IMR-90 (cell line): ENCODE measurements at regions not wholly inside any gene's neighbourhood (a gene's known extent, or its start where the extent isn't known, plus 50 kb on each side); places are given as distances from the start of the nearest gene placed in this dataset.

Experiments used
- BHLHE40 ChIP-seq: fragments of 150-350 bp; IDR thresholded peaks from 2 replicates; pipeline ENCODE4 v1.6.1; 2016; ENCODE audit warnings: mild to moderate bottlenecking, low read depth, low read length
- CEBPB ChIP-seq: IDR thresholded peaks from 2 replicates; pipeline ENCODE4 v1.6.1; 2012; ENCODE audit warnings: low read depth, low read length, improper control_type of control experiment
- CHD1 ChIP-seq: IDR thresholded peaks from 2 replicates; pipeline ENCODE4 v1.6.1; 2012; ENCODE audit warnings: low read depth, low read length, improper control_type of control experiment
- CTCF ChIP-seq: conservative IDR thresholded peaks from 2 replicates; pipeline ENCODE4 v1.5.1; 2012; ENCODE audit warnings: mild to moderate bottlenecking, low read depth, low read length, improper control_type of control experiment
- ELK1 ChIP-seq: fragments of 150-350 bp; IDR thresholded peaks from 2 replicates; pipeline ENCODE4 v1.6.1; 2016; ENCODE audit warnings: low read depth, mild to moderate bottlenecking, low read length, moderate library complexity, borderline replicate concordance
- MAFK ChIP-seq: IDR thresholded peaks from 2 replicates; pipeline ENCODE4 v1.6.1; 2012; ENCODE audit warnings: low read depth, low read length, improper control_type of control experiment
- MAZ ChIP-seq: IDR thresholded peaks from 2 replicates; pipeline ENCODE4 v1.6.1; 2012; ENCODE audit warnings: low read depth, mild to moderate bottlenecking, low read length, improper control_type of control experiment, moderate library complexity, borderline replicate concordance
- MXI1 ChIP-seq: IDR thresholded peaks from 2 replicates; pipeline ENCODE4 v1.6.1; 2012; ENCODE audit warnings: low read depth, mild to moderate bottlenecking, low read length, moderate library complexity, borderline replicate concordance
- POLR2A ChIP-seq: IDR thresholded peaks from 2 replicates; pipeline ENCODE4 v1.6.1; 2012; ENCODE audit warnings: mild to moderate bottlenecking, low read depth, low read length
- RAD21 ChIP-seq: IDR thresholded peaks from 2 replicates; pipeline ENCODE4 v1.6.1; 2012; ENCODE audit warnings: low read length, improper control_type of control experiment
- RCOR1 ChIP-seq: IDR thresholded peaks from 2 replicates; pipeline ENCODE4 v1.6.1; 2012; ENCODE audit warnings: mild to moderate bottlenecking, low read length, improper control_type of control experiment; ENCODE audit not compliant: insufficient replicate concordance
- RFX5 ChIP-seq: IDR thresholded peaks from 2 replicates; pipeline ENCODE4 v1.8.0; 2012; ENCODE audit warnings: low read depth, mild to moderate bottlenecking, low read length, moderate library complexity
- SMC3 ChIP-seq: fragments of 150-350 bp; IDR thresholded peaks from 2 replicates; pipeline ENCODE4 v1.6.1; 2016; ENCODE audit warnings: low read depth, mild to moderate bottlenecking, antibody characterized with exemption, low read length, moderate library complexity

- TF ChIP-seq POLR2A (no peak), CTCF (no peak), MAZ (no peak), BHLHE40 (no peak), ELK1 (no peak), MXI1 (no peak), RFX5 (no peak), MAFK (no peak), CEBPB (no peak), RAD21 (no peak), SMC3 (no peak), RCOR1 (no peak), CHD1 (no peak)
These were observed 876.9 kb upstream of the FBXO33 start for GRCh38 chr14:40309124-40309523.
